Upper lobe of right lung (tissue), 1 donor: ENCODE measurements at regions not wholly inside any gene's neighbourhood (a gene's known extent, or its start where the extent isn't known, plus 50 kb on each side); places are given as distances from the start of the nearest gene placed in this dataset.

ENCODE experiments used
- ATAC-seq: fragments of 200-7000 bp; cut with Tn5 transposase; one replicate; pipeline ENCODE4 v1.9.1; 2020; ENCODE audit warnings: mild to moderate bottlenecking, moderate library complexity
- DNase-seq: peaks from one replicate; pipeline ENCODE4 v3.0.0-alpha.2; 2020
- H3K27ac ChIP-seq: fragments of 200-600 bp; one replicate; pipeline ENCODE4 v1.8.0; 2022
- H3K27me3 ChIP-seq: fragments of 200-600 bp; one replicate; pipeline ENCODE4 v1.8.0; 2022; ENCODE audit warnings: mild to moderate bottlenecking
- H3K36me3 ChIP-seq: fragments of 200-600 bp; one replicate; pipeline ENCODE4 v1.8.0; 2022
- H3K4me1 ChIP-seq: fragments of 200-600 bp; one replicate; pipeline ENCODE4 v1.8.0; 2022
- H3K4me3 ChIP-seq: fragments of 200-600 bp; one replicate; pipeline ENCODE4 v1.8.0; 2022; ENCODE audit warnings: mild to moderate bottlenecking
- H3K9me3 ChIP-seq: fragments of 200-600 bp; one replicate; pipeline ENCODE4 v1.8.0; 2022
- intact Hi-C: fragments of 100-400 bp; cut with DNase I; formaldehyde crosslinking; loops from one replicate; pipeline ENCODE4 v1.11.0; 2022
- TF ChIP-seq, protein P1 (sequence below): fragments of 200-600 bp; IDR thresholded peaks from one replicate; pipeline ENCODE4 v1.8.0; 2022; ENCODE audit warnings: antibody characterized with exemption
- donor health status: DM: no; HTN: yes; CAD: no; lungs with severe emphysema.

DNA sequence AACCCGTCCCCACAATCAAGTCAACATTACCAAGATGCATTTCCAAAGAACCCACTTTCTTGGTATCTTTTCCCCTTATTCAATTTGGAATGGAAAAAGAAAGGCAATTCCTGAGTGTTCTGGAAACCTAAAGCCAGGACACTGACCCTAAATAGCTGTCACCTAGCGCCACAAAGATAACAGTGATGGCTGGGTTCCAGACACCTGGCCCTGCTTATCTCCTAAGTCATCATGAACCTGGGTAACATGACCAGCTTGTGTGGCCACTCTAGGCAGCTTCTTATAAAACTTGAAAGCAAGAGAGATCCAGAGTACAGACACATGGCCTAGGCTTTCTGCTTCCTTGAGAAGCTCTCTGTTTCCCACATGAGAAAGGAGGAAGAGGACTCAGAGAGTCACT is 95.4 kb downstream of the BOD1L2 start:
- ATAC-seq (no peak), DNase-seq (no peak)
- no peaks in the 10 kb centered on the region for H3K36me3 ChIP-seq
- no peaks in the 10 kb centered on the region for H3K27me3 ChIP-seq
- H3K4me3 ChIP-seq, result no peak overlapping the region
- TF ChIP-seq, protein P1, sequence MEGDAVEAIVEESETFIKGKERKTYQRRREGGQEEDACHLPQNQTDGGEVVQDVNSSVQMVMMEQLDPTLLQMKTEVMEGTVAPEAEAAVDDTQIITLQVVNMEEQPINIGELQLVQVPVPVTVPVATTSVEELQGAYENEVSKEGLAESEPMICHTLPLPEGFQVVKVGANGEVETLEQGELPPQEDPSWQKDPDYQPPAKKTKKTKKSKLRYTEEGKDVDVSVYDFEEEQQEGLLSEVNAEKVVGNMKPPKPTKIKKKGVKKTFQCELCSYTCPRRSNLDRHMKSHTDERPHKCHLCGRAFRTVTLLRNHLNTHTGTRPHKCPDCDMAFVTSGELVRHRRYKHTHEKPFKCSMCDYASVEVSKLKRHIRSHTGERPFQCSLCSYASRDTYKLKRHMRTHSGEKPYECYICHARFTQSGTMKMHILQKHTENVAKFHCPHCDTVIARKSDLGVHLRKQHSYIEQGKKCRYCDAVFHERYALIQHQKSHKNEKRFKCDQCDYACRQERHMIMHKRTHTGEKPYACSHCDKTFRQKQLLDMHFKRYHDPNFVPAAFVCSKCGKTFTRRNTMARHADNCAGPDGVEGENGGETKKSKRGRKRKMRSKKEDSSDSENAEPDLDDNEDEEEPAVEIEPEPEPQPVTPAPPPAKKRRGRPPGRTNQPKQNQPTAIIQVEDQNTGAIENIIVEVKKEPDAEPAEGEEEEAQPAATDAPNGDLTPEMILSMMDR, result no peak
- no peak overlapping the region for H3K27ac ChIP-seq
- intact Hi-C loops, result no loop called here
- no peaks in the 10 kb centered on the region for H3K4me1 ChIP-seq
- H3K9me3 ChIP-seq, result no peaks in the 10 kb centered on the region

DNA sequence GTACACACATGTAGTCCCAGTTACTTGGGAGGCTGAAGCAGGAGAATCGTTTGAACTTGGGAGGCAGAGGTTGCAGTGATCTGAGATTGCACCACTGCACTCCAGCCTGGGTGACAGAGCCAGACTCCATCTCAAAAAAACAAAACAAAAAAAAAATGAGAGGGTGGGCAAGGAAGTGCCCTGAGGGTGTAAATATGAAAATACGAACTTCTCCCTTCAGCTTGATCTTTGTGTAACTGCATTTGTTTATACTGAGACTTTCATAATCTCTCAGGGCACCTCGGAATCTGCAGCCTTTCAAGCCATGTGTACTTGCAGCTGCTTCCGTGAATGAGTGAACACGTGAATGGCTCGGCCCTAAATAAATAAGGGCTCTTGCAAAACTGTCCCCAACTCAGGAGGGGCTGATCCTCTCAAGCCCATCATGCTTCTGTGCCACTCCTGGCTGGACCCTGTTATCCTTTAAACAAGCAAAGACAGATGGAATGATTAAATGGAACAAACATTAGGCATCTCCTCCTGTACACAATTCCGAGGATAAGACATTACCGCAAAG is 96.8 kb downstream of the BOD1L2 start:
- no peak for ATAC-seq
- intact Hi-C loops, result no loop called here
- Histone ChIP-seq H3K36me3 (no peaks in the 10 kb centered on the region), H3K9me3 (no peaks in the 10 kb centered on the region), H3K27me3 (no peaks in the 10 kb centered on the region), H3K4me3 (no peak overlapping the region), H3K27ac (no peak overlapping the region), H3K4me1 (no peaks in the 10 kb centered on the region)
- no peak for DNase-seq
- TF ChIP-seq, protein P1, result no peak

DNA sequence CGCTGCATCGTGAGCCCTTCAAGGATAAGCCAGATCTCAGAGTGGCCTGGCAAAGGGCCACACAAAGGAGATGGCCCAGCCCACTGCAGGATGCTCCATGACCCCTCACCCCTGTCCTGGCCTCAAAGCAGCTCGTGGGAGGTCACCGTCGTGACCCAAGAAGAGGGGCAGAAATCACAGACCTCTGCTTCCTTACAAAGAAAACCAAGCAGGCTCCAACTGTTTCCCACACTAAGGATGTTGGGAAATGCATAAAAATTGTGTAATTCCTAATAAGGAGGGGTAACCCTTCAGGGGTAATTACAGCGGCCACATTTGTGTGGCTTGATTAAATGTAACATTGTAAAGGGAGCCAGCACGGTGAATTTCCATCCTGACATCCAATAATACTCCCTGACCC is 102.3 kb downstream of the BOD1L2 start:
- no peak for ATAC-seq
- H3K27ac ChIP-seq, result no peak overlapping the region
- H3K4me3 ChIP-seq, result no peak overlapping the region
- DNase-seq, result no peak
- H3K36me3 ChIP-seq, result no peaks in the 10 kb centered on the region
- no peaks in the 10 kb centered on the region for H3K27me3 ChIP-seq
- H3K4me1 ChIP-seq, result no peaks in the 10 kb centered on the region
- no peaks in the 10 kb centered on the region for H3K9me3 ChIP-seq
- intact Hi-C loops, result no loop called here
- TF ChIP-seq, protein P1, result no peak

DNA sequence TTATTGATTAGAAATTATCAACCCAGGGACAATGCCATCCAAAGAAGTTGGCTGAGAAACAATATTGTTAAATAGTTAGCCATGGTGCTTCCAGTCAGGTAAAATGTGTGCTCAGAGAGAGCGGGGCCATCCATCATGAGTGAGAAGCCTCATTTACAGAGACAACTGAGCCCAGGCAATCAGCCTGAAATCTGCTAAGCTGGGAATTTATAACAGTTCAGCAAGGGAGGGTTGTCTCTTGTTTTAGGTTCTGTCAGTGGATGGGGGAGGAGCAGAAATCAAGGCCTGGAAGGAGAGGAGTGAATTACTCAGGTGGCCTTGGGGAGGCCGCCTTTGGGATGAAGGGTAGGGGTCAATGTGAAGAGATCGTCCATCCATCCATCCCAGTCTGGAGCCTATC is 102.5 kb upstream of the ST8SIA3 start:
- intact Hi-C loops, result no loop called here
- no peak for DNase-seq
- Histone ChIP-seq H3K9me3 (no peaks in the 10 kb centered on the region), H3K27me3 (no peaks in the 10 kb centered on the region), H3K36me3 (no peaks in the 10 kb centered on the region), H3K4me3 (no peak overlapping the region), H3K27ac (no peak overlapping the region), H3K4me1 (no peaks in the 10 kb centered on the region)
- no peak for ATAC-seq
- TF ChIP-seq, protein P1, result no peak

DNA sequence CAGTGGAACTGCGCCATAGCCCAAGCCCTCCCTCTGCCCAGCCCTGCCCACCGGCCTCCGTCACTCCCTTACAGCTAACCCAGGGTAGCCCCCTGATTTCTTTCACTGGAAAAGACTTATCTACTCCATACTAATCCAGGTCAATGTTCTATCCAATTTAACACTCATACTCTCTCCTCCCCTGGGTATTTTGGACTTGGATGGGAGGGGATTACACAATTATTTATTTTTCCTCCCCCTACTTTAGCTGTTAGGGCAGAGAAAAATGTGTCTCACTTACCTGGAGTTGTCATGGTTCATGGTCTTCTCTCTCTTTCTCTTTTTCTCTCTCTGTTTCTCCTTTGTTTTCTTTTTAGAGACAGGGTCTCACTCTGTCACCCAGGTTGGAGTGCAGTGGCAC is 100.6 kb upstream of the ST8SIA3 start:
- no peaks in the 10 kb centered on the region for H3K4me1 ChIP-seq
- TF ChIP-seq, protein P1, result no peak
- ATAC-seq (no peak), DNase-seq (no peak)
- no peaks in the 10 kb centered on the region for H3K9me3 ChIP-seq
- no peaks in the 10 kb centered on the region for H3K36me3 ChIP-seq
- no peaks in the 10 kb centered on the region for H3K27me3 ChIP-seq
- no peak overlapping the region for H3K27ac ChIP-seq
- intact Hi-C loops, result no loop called here
- no peak overlapping the region for H3K4me3 ChIP-seq

DNA sequence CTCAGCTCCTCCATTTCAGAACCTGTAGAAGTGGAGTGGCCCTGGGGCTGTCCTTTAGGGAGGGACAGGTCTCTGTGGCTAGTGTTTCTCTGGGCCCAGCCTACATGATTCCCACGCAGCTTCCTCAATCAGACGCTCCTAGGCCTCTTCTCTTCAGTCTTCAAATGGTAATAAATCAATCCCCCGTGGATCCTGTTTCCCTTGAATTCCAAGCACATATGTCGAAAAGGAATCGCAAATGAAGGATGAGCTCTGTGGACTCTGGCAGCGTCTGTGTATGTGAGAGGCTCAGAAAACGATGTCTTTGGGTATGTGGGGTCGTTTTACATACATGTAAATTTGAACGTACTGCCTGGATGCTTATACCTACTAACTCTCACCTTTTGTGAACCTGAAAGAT is 98.5 kb upstream of the ST8SIA3 start:
- Histone ChIP-seq H3K36me3 (no peaks in the 10 kb centered on the region), H3K9me3 (no peaks in the 10 kb centered on the region), H3K27me3 (no peaks in the 10 kb centered on the region), H3K4me1 (no peaks in the 10 kb centered on the region), H3K4me3 (no peak overlapping the region), H3K27ac (no peak overlapping the region)
- ATAC-seq (no peak), DNase-seq (no peak)
- intact Hi-C loops, result no loop called here
- TF ChIP-seq, protein P1, result no peak
